Heart right ventricle (tissue), 16 donors: ENCODE measurements at regions not wholly inside any gene's neighbourhood (a gene's known extent, or its start where the extent isn't known, plus 50 kb on each side); places are given as distances from the start of the nearest gene placed in this dataset.

Source experiments
- ATAC-seq, 8 donors: fragments of 200-7000 bp; cut with Tn5 transposase; one replicate each; pipeline ENCODE4 v1.9.1; 2020; ENCODE audit warnings: mild to moderate bottlenecking in 8 of 8, moderate library complexity in 8 of 8, moderate number of reproducible peaks in 1 of 8
- DNase-seq, 2 donors: peaks; one replicate each; pipeline ENCODE4 v3.0.0-alpha.2; 2020
- H3K27ac ChIP-seq, 10 donors: fragments of 200-600 bp; sonication (generic) in 2 of 10; one replicate each; pipeline versions ENCODE4 v1.5.0 to v1.8.0; 2020 to 2022; ENCODE audit warnings: mild to moderate bottlenecking in 3 of 10
- H3K27me3 ChIP-seq, 7 donors: fragments of 200-600 bp; one replicate each; pipeline ENCODE4 v1.8.0; 2021 to 2022; ENCODE audit warnings: mild to moderate bottlenecking in 2 of 7
- H3K36me3 ChIP-seq, 9 donors: fragments of 200-600 bp; sonication (generic) in 1 of 9; one replicate each; pipeline versions ENCODE4 v1.5.0 to v1.8.0; 2020 to 2022; ENCODE audit warnings: mild to moderate bottlenecking in 2 of 9
- H3K4me1 ChIP-seq, 9 donors: fragments of 200-600 bp; sonication (generic) in 1 of 9; one replicate each; pipeline versions ENCODE4 v1.5.0 to v1.8.0; 2020 to 2022; ENCODE audit warnings: mild to moderate bottlenecking in 4 of 9
- H3K4me3 ChIP-seq, 10 donors: fragments of 200-600 bp; sonication (generic) in 2 of 10; one replicate each; pipeline versions ENCODE4 v1.5.0 to v1.8.0; 2020 to 2022; ENCODE audit warnings: mild to moderate bottlenecking in 7 of 10, moderate library complexity in 2 of 10
- H3K9me3 ChIP-seq, 11 donors: fragments of 200-600 bp in 10 of 11; sonication (generic) in 2 of 11; one replicate each; pipeline versions ENCODE4 v1.5.0 to v1.8.0; 2013 to 2022; ENCODE audit warnings: mild to moderate bottlenecking in 2 of 11, control low read depth in 1 of 11, moderate library complexity in 1 of 11
- CTCF ChIP-seq, 9 donors: fragments of 200-600 bp; sonication (generic) in 2 of 9; IDR thresholded peaks; one replicate each; pipeline versions ENCODE4 v1.5.0 to v1.8.0; 2021 to 2022; ENCODE audit warnings: antibody characterized with exemption in 9 of 9, mild to moderate bottlenecking in 5 of 9, moderate library complexity in 1 of 9
- WGBS, 2 donors: extraction: QIAGEN DNeasy Blood & Tissue Kit; methylation state at CpG; one replicate each; pipeline ENCODE4 v1.1.7; 2013; ENCODE audit warnings: inconsistent platforms in 1 of 2; 5-methylcytosine and 5-hydroxymethylcytosine counted together
- intact Hi-C, 10 donors: fragments of 100-400 bp; cut with DNase I; formaldehyde crosslinking; loops; one replicate each; pipeline versions ENCODE4 v1.11.1 to v1.14.2; 2022
- donor health status: Arrhythmogenic right ventricular cardiomyopathy.
- donor health status: ischemic (EF 13 %, LVEDD 7.1; RV severe dilation, severe dysfunction).
- donor health status: healthy with polysubstance abuse.
- donor health status: DM: no; HTN: yes; CAD: no.
- donor health status: DM: no; HTN: no; CAD: no.
- donor health status: ischemic (EF 25% LVEDD 6.9; RV normal size, moderate dysfunction).
- donor health status: ischemic (EF 25% LVEDD 5.7; RV mildly dilated, moderate dysfunction).
- donor health status: healthy.
- donor health status: DM: yes; HTN: yes; CAD: no.
- donor health status: Ischemic cardiomyopathy.
- donor health status: ischemic (EF 35%, LVEDD 5.7; RV mildly dilated, moderate dysfunction).
- donor health status: nonischemic (EF 11% LVEDD 7.7; RV severe dilation, severe dysfunction).
- donor health status: DM: yes; HTN: yes; CAD: no.
- donor health status: PGD.
- donor health status: ischemic (EF 29% LVEDD 5.4; RV normal size, mild dysfunction).
- donor health status: nonischemic (EF 23%, LVEDD 6.1; RV moderate dilation, normal function).

GRCh38 chr14:97025722-97026121 is 228.5 kb downstream of the VRK1 start:
- Histone ChIP-seq H3K27ac (no peak overlapping the region), H3K9me3 (no peaks in the 10 kb centered on the region), H3K4me3 (no peak overlapping the region), H3K4me1 (no peaks in the 10 kb centered on the region), H3K27me3 (peaks cover 0 to 44% (median 23%) of the 10 kb centered on the region in 7 donors), H3K36me3 (no peaks in the 10 kb centered on the region)
- WGBS, 2 donors, result 51% methylated on average over 16 of the region's 16 CpGs
- TF ChIP-seq CTCF (IDR thresholded peaks at IDR 0.05), result no peak
- ATAC-seq (no peak), DNase-seq (no peak)
- intact Hi-C loops, result no loop called here

- WGBS, 2 donors, result 67 to 68% methylated on average over 12 of the region's 12 CpGs
- H3K27me3 ChIP-seq, result peaks cover 0 to 56% (median 35%) of the 10 kb centered on the region in 7 donors
These were observed 230.2 kb downstream of the VRK1 start for GRCh38 chr14:97027256-97027999.

GRCh38 chr14:97028382-97028781 is 231.2 kb downstream of the VRK1 start:
- ATAC-seq, result no peak
- intact Hi-C loops, result no loop called here
- Histone ChIP-seq H3K27ac (no peak overlapping the region), H3K36me3 (no peaks in the 10 kb centered on the region), H3K4me3 (no peak overlapping the region), H3K27me3 (peaks cover 0 to 61% (median 43%) of the 10 kb centered on the region in 7 donors), H3K9me3 (no peaks in the 10 kb centered on the region), H3K4me1 (peaks cover 0 to 5% (median 0%) of the 10 kb centered on the region in 9 donors)
- no peak for DNase-seq
- 20 to 33% methylated on average over 1 of the region's 1 CpG for WGBS, 2 donors
- no peak for TF ChIP-seq CTCF (IDR thresholded peaks at IDR 0.05)

More at GRCh38 chr14:97027256-97027999, 230.2 kb downstream of the VRK1 start:
- H3K9me3 ChIP-seq, result no peaks in the 10 kb centered on the region
- TF ChIP-seq CTCF (IDR thresholded peaks at IDR 0.05), result no peak
- intact Hi-C loops, result no loop called here
- ATAC-seq, result no peak
- no peak overlapping the region for H3K4me3 ChIP-seq
- no peak overlapping the region for H3K27ac ChIP-seq
- no peak for DNase-seq
- no peaks in the 10 kb centered on the region for H3K36me3 ChIP-seq
- no peaks in the 10 kb centered on the region for H3K4me1 ChIP-seq

GRCh38 chr14:97029800-97030199 is 232.6 kb downstream of the VRK1 start:
- H3K27ac ChIP-seq, result no peak overlapping the region
- no peaks in the 10 kb centered on the region for H3K36me3 ChIP-seq
- H3K4me3 ChIP-seq, result no peak overlapping the region
- WGBS, 2 donors, result 95 to 97% methylated on average over 2 of the region's 2 CpGs
- no peaks in the 10 kb centered on the region for H3K9me3 ChIP-seq
- DNase-seq, result no peak
- TF ChIP-seq CTCF (IDR thresholded peaks at IDR 0.05), result no peak
- H3K27me3 ChIP-seq, result peaks cover 0 to 65% (median 54%) of the 10 kb centered on the region in 7 donors
- peaks cover 0 to 5% (median 0%) of the 10 kb centered on the region in 9 donors for H3K4me1 ChIP-seq
- no peak for ATAC-seq
- intact Hi-C loops, result no loop called here
